Stomach (tissue), 8 donors: ENCODE measurements at regions not wholly inside any gene's neighbourhood (a gene's known extent, or its start where the extent isn't known, plus 50 kb on each side); places are given as distances from the start of the nearest gene placed in this dataset.
"Not testable (repeated sequence)": the region's sequence is repeated elsewhere in the genome, so short reads cannot be mapped to it uniquely, and the experiment has no call there.

ENCODE experiments used
- DNase-seq, 2 donors: peaks; one replicate each; pipeline versions ENCODE4 v3.0.0 to v3.0.0-alpha.2; 2013 to 2019
- H3K27ac ChIP-seq, 5 donors: fragments of 200-600 bp in 4 of 5; sonication (generic) in 4 of 5; one replicate each; pipeline ENCODE4 v1.5.1; 2013 to 2019; ENCODE audit warnings: mild to moderate bottlenecking in 1 of 5, moderate library complexity in 1 of 5
- H3K27me3 ChIP-seq, 3 donors: fragments of 200-600 bp; sonication (generic); one replicate each; pipeline ENCODE4 v1.5.1; 2017 to 2019; ENCODE audit warnings: mixed run types in 1 of 3
- H3K36me3 ChIP-seq, 4 donors: fragments of 200-600 bp; sonication (generic); 1 replicate in 3 of 4; 2 replicates in 1 of 4; pipeline ENCODE4 v1.5.1; 2016 to 2019
- H3K4me1 ChIP-seq, 4 donors: fragments of 200-600 bp; sonication (generic); one replicate each; pipeline ENCODE4 v1.5.1; 2016 to 2019
- H3K4me3 ChIP-seq, 4 donors: fragments of 200-600 bp; sonication (generic) in 3 of 4; one replicate each; pipeline ENCODE4 v1.5.1; 2016 to 2019; ENCODE audit warnings: mild to moderate bottlenecking in 1 of 4
- H3K9me3 ChIP-seq, 4 donors: fragments of 200-600 bp; sonication (generic); one replicate each; pipeline ENCODE4 v1.5.1; 2016 to 2019
- CTCF ChIP-seq, 7 experiments: fragments of 450-650 bp in 4 of 7; fragments of 200-600 bp in 3 of 7; sonication (generic) in 3 of 7; IDR thresholded peaks; one replicate each; pipeline ENCODE4 v1.5.1; 2016 to 2019; ENCODE audit warnings: antibody characterized with exemption in 7 of 7, control low read depth in 2 of 7, mild to moderate bottlenecking in 1 of 7
- EP300 ChIP-seq: sonication (generic); formaldehyde crosslinking; IDR thresholded peaks from one replicate; pipeline ENCODE4 v1.6.1; 2017; ENCODE audit warnings: antibody characterized with exemption
- POLR2A ChIP-seq, 4 donors: fragments of 450-650 bp; IDR thresholded peaks; one replicate each; pipeline ENCODE4 v1.6.1; 2016; ENCODE audit warnings: antibody characterized with exemption in 4 of 4, control low read depth in 2 of 4, mild to moderate bottlenecking in 1 of 4, moderate library complexity in 1 of 4
- POLR2AphosphoS5 ChIP-seq, 3 donors: sonication (generic); formaldehyde crosslinking; IDR thresholded peaks; one replicate each; pipeline ENCODE4 v1.6.1; 2016; ENCODE audit warnings: antibody characterized with exemption in 3 of 3
- WGBS, 5 donors: extraction: QIAGEN DNeasy Blood & Tissue Kit in 3 of 5; methylation state at CpG; one replicate each; pipeline versions ENCODE4 v1.1.5 to v1.1.7; 2013 to 2018; 5-methylcytosine and 5-hydroxymethylcytosine counted together
- intact Hi-C: fragments of 100-400 bp; cut with DNase I; formaldehyde crosslinking; loops from one replicate; pipeline ENCODE4 v1.15.1; 2023; ENCODE audit warnings: low total_unique reads
- donor health status: healthy with polysubstance abuse.
- donor health status: Bipolar disorder and iron deficiency.
- donor health status: healthy.

GRCh38 chr5:159678657-159679392, 237.5 kb upstream of the ADRA1B start:
- intact Hi-C loops = no loop called here
- no peak for TF ChIP-seq EP300
- TF ChIP-seq POLR2A (IDR thresholded peaks at IDR 0.05) = no peak
- TF ChIP-seq CTCF (IDR thresholded peaks at IDR 0.05) = no peak
- TF ChIP-seq POLR2AphosphoS5 (IDR thresholded peaks at IDR 0.05) = no peak
- Histone ChIP-seq H3K4me3 (no peak overlapping the region), H3K27ac (no peak overlapping the region), H3K36me3 (no peaks in the 10 kb centered on the region), H3K27me3 (no peaks in the 10 kb centered on the region), H3K4me1 (no peaks in the 10 kb centered on the region), H3K9me3 (peaks cover 0 to 30% (median 16%) of the 10 kb centered on the region in 4 donors)
- 0 to 70% (median 20%) methylated on average over 1 of the region's 1 CpG for WGBS, 5 donors
- DNase-seq = no peak

- TF ChIP-seq CTCF (IDR thresholded peaks at IDR 0.05) = no peak
- TF ChIP-seq EP300 = no peak
- TF ChIP-seq POLR2AphosphoS5 (IDR thresholded peaks at IDR 0.05) = no peak
- TF ChIP-seq POLR2A (IDR thresholded peaks at IDR 0.05) = no peak
- no peak overlapping the region for H3K27ac ChIP-seq
- no peaks in the 10 kb centered on the region for H3K4me1 ChIP-seq
- H3K27me3 ChIP-seq = no peaks in the 10 kb centered on the region
- intact Hi-C loops = no loop called here
- DNase-seq = no peak
- no peak overlapping the region for H3K4me3 ChIP-seq
- 28 to 97% (median 62%) methylated on average over 3 of the region's 3 CpGs for WGBS, 5 donors
- H3K9me3 ChIP-seq = peaks cover 0 to 30% (median 16%) of the 10 kb centered on the region in 4 donors
- H3K36me3 ChIP-seq = no peaks in the 10 kb centered on the region
Observed at GRCh38 chr5:159680095-159680494, 236.2 kb upstream of the ADRA1B start.

- intact Hi-C loops = no loop called here
- no peak for TF ChIP-seq POLR2AphosphoS5 (IDR thresholded peaks at IDR 0.05)
- TF ChIP-seq POLR2A (IDR thresholded peaks at IDR 0.05) = no peak
- no peak for TF ChIP-seq EP300
- TF ChIP-seq CTCF (IDR thresholded peaks at IDR 0.05) = no peak
- no peak for DNase-seq
- H3K9me3 ChIP-seq = peaks cover 0 to 30% (median 16%) of the 10 kb centered on the region in 4 donors
- H3K27me3 ChIP-seq = no peaks in the 10 kb centered on the region
- H3K4me1 ChIP-seq = no peaks in the 10 kb centered on the region
- H3K36me3 ChIP-seq = no peaks in the 10 kb centered on the region
- H3K4me3 ChIP-seq = no peak overlapping the region
- H3K27ac ChIP-seq = no peak overlapping the region
Observed at GRCh38 chr5:159681661-159682060, 234.6 kb upstream of the ADRA1B start.

GRCh38 chr5:159682623-159683022, 233.7 kb upstream of the ADRA1B start:
- Histone ChIP-seq H3K9me3 (peaks cover 0 to 30% (median 16%) of the 10 kb centered on the region in 4 donors), H3K36me3 (no peaks in the 10 kb centered on the region), H3K27ac (no peak overlapping the region), H3K4me1 (no peaks in the 10 kb centered on the region), H3K4me3 (no peak overlapping the region), H3K27me3 (no peaks in the 10 kb centered on the region)
- intact Hi-C loops = no loop called here
- DNase-seq = no peak
- 68 to 80% (median 75%) methylated on average over 2 of the region's 2 CpGs for WGBS, 5 donors
- TF ChIP-seq CTCF (IDR thresholded peaks at IDR 0.05) = no peak
- TF ChIP-seq POLR2AphosphoS5 (IDR thresholded peaks at IDR 0.05) = no peak
- TF ChIP-seq EP300 = no peak
- TF ChIP-seq POLR2A (IDR thresholded peaks at IDR 0.05) = no peak

GRCh38 chr5:159687892-159688291, 228.4 kb upstream of the ADRA1B start:
- H3K36me3 ChIP-seq, H3K9me3 ChIP-seq, H3K27me3 ChIP-seq, DNase-seq, H3K27ac ChIP-seq, intact Hi-C loops, H3K4me3 ChIP-seq, H3K4me1 ChIP-seq: not testable (repeated sequence)
